HL-60/S4 (cell line): ENCODE measurements at regions not wholly inside any gene's neighbourhood (a gene's known extent, or its start where the extent isn't known, plus 50 kb on each side); places are given as distances from the start of the nearest gene placed in this dataset.
"Not testable (repeated sequence)": the region's sequence is repeated elsewhere in the genome, so short reads cannot be mapped to it uniquely, and the experiment has no call there.

Experiments
- in situ Hi-C: fragments of 300-500 bp; cut with MboI; formaldehyde crosslinking; loops from 2 replicates; pipeline ENCODE4 v1.14.3; 2022; ENCODE audit warnings: low sequenced_read_pairs

- in situ Hi-C loops: no loop called here
These were observed 52.0 kb upstream of the CPM start for GRCh38 chr12:68984796-68985573.

- in situ Hi-C loops: not testable (repeated sequence)
These were observed 64.6 kb upstream of the CPM start for GRCh38 chr12:68997526-68997925.

- in situ Hi-C loops: no loop called here
These were observed 65.1 kb upstream of the CPM start for GRCh38 chr12:68998041-68998440.

GRCh38 chr12:69000074-69000473 is 67.1 kb upstream of the CPM start:
- in situ Hi-C loops: no loop called here

- in situ Hi-C loops: no loop called here
These were observed 67.7 kb upstream of the CPM start for GRCh38 chr12:69000540-69001243.

- in situ Hi-C loops: no loop called here
These were observed 68.3 kb upstream of the CPM start for GRCh38 chr12:69001251-69001650.

GRCh38 chr12:69002969-69003368 is 70.0 kb upstream of the CPM start:
- in situ Hi-C loops: no loop called here

- in situ Hi-C loops: no loop called here
These were observed 71.0 kb upstream of the CPM start for GRCh38 chr12:69003991-69004390.

GRCh38 chr12:69007101-69007854 is 74.3 kb upstream of the CPM start:
- in situ Hi-C loops: no loop called here

GRCh38 chr12:69007855-69008351 is 74.9 kb upstream of the CPM start:
- in situ Hi-C loops: no loop called here

- in situ Hi-C loops: no loop called here
These were observed 75.5 kb upstream of the CPM start for GRCh38 chr12:69008520-69008919.

GRCh38 chr12:69014047-69014446 is 81.1 kb upstream of the CPM start:
- in situ Hi-C loops: no loop called here

GRCh38 chr12:69015017-69015416 is 82.0 kb upstream of the CPM start:
- in situ Hi-C loops: no loop called here

- in situ Hi-C loops: no loop called here
These were observed 82.9 kb upstream of the CPM start for GRCh38 chr12:69015831-69016230.

- in situ Hi-C loops: no loop called here
These were observed 86.1 kb upstream of the CPM start for GRCh38 chr12:69019082-69019481.

GRCh38 chr12:69019910-69020309 is 86.9 kb upstream of the CPM start:
- in situ Hi-C loops: no loop called here

- in situ Hi-C loops: no loop called here
These were observed 89.7 kb upstream of the CPM start for GRCh38 chr12:69022674-69023073.

- in situ Hi-C loops: no loop called here
These were observed 90.9 kb upstream of the CPM start for GRCh38 chr12:69023840-69024239.

GRCh38 chr12:69024413-69024812 is 91.4 kb upstream of the CPM start:
- in situ Hi-C loops: no loop called here

GRCh38 chr12:69024907-69025306 is 91.9 kb upstream of the CPM start:
- in situ Hi-C loops: no loop called here

GRCh38 chr12:69026336-69026735 is 93.4 kb upstream of the CPM start:
- in situ Hi-C loops: no loop called here
